SK-N-SH treated with all-trans-retinoic acid at 6 μM for 48 hours (cell line): ENCODE measurements at regions not wholly inside any gene's neighbourhood (a gene's known extent, or its start where the extent isn't known, plus 50 kb on each side); places are given as distances from the start of the nearest gene placed in this dataset.

Experiments
- ATAC-seq: fragments of 200-7000 bp; cut with Tn5 transposase; 3 replicates; pipeline ENCODE4 v1.9.1; 2020; ENCODE audit warnings: mild to moderate bottlenecking, moderate library complexity
- ARNTL ChIP-seq: fragments of 450-650 bp; formaldehyde crosslinking; IDR thresholded peaks from 2 replicates; pipeline ENCODE4 v1.5.0; 2020; ENCODE audit warnings: low read depth, mild to moderate bottlenecking, moderate library complexity, borderline replicate concordance
- BACH2 ChIP-seq: fragments of 250-450 bp; sonication (Bioruptor Pico); IDR thresholded peaks from 2 replicates; pipeline ENCODE4 v1.9.0; 2021; ENCODE audit warnings: mild to moderate bottlenecking, borderline replicate concordance
- CSRNP3 ChIP-seq: fragments of 250-450 bp; sonication (Bioruptor Pico); IDR thresholded peaks from 2 replicates; pipeline ENCODE4 v1.5.1; 2021; ENCODE audit warnings: mild to moderate bottlenecking, moderate library complexity
- GLIS3 ChIP-seq: fragments of 250-450 bp; sonication (Bioruptor Pico); IDR thresholded peaks from 2 replicates; pipeline ENCODE4 v1.5.0; 2020; ENCODE audit warnings: mild to moderate bottlenecking, moderate library complexity
- OSR1 ChIP-seq: fragments of 250-450 bp; sonication (Bioruptor Pico); IDR thresholded peaks from 2 replicates; pipeline ENCODE4 v1.8.0; 2022; ENCODE audit warnings: moderate library complexity, mild to moderate bottlenecking, inconsistent platforms
- PATZ1 ChIP-seq: fragments of 250-450 bp; sonication (Bioruptor Pico); IDR thresholded peaks from 2 replicates; pipeline ENCODE4 v1.8.0; 2020; ENCODE audit warnings: mild to moderate bottlenecking, moderate library complexity, borderline replicate concordance
- POU6F1 ChIP-seq: fragments of 250-450 bp; sonication (Bioruptor Pico); IDR thresholded peaks from 2 replicates; pipeline ENCODE4 v1.8.0; 2021; ENCODE audit warnings: low read depth, mild to moderate bottlenecking, moderate library complexity, borderline replicate concordance
- RARB ChIP-seq: fragments of 250-450 bp; sonication (Bioruptor Pico); IDR thresholded peaks from 2 replicates; pipeline ENCODE4 v1.8.0; 2021; ENCODE audit warnings: mild to moderate bottlenecking, moderate library complexity
- SNAI2 ChIP-seq: fragments of 250-450 bp; sonication (Bioruptor Pico); IDR thresholded peaks from 2 replicates; pipeline ENCODE4 v1.5.0; 2020; ENCODE audit warnings: mild to moderate bottlenecking, moderate library complexity
- TCF4 ChIP-seq: fragments of 250-450 bp; sonication (Bioruptor Pico); IDR thresholded peaks from 2 replicates; pipeline ENCODE4 v1.8.0; 2021; ENCODE audit warnings: mild to moderate bottlenecking, moderate library complexity, borderline replicate concordance
- TOX ChIP-seq: fragments of 250-450 bp; sonication (Bioruptor Pico); IDR thresholded peaks from 2 replicates; pipeline ENCODE4 v1.8.0; 2021; ENCODE audit warnings: mild to moderate bottlenecking, moderate library complexity, borderline replicate concordance
- TSHZ2 ChIP-seq: fragments of 250-450 bp; sonication (Bioruptor Pico); IDR thresholded peaks from 2 replicates; pipeline ENCODE4 v1.5.0; 2020; ENCODE audit warnings: mild to moderate bottlenecking, moderate library complexity
- ZC3H10 ChIP-seq: fragments of 250-450 bp; sonication (Bioruptor Pico); IDR thresholded peaks from 2 replicates; pipeline ENCODE4 v1.5.1; 2021; ENCODE audit warnings: mild to moderate bottlenecking, moderate library complexity
- ZFP3 ChIP-seq: fragments of 250-450 bp; sonication (Bioruptor Pico); IDR thresholded peaks from 2 replicates; pipeline ENCODE4 v1.5.0; 2020; ENCODE audit warnings: mild to moderate bottlenecking, moderate library complexity
- ZFP30 ChIP-seq: fragments of 450-650 bp; formaldehyde crosslinking; IDR thresholded peaks from 2 replicates; pipeline ENCODE4 v1.5.0; 2022; ENCODE audit warnings: mild to moderate bottlenecking, moderate library complexity
- ZNF565 ChIP-seq: fragments of 450-650 bp; formaldehyde crosslinking; conservative IDR thresholded peaks from 2 replicates; pipeline ENCODE4 v1.5.0; 2020; ENCODE audit warnings: low read depth, mild to moderate bottlenecking, moderate library complexity
- ZNF70 ChIP-seq: fragments of 450-650 bp; formaldehyde crosslinking; IDR thresholded peaks from 2 replicates; pipeline ENCODE4 v1.5.0; 2020; ENCODE audit warnings: mild to moderate bottlenecking, moderate library complexity
- ZNF8 ChIP-seq: fragments of 450-650 bp; formaldehyde crosslinking; IDR thresholded peaks from 2 replicates; pipeline ENCODE4 v1.5.0; 2020; ENCODE audit warnings: mild to moderate bottlenecking, moderate library complexity

GRCh38 chr12:97640826-97641225 is 178.2 kb downstream of the RMST start:
- TF ChIP-seq ZNF70 (CRISPR knock-in tag) (no peak), ZNF565 (CRISPR knock-in tag) (no peak), ZC3H10 (CRISPR knock-in tag) (no peak), RARB (no peak), ZFP30 (CRISPR knock-in tag) (no peak), POU6F1 (no peak), CSRNP3 (CRISPR knock-in tag) (no peak), TOX (no peak), SNAI2 (CRISPR knock-in tag) (no peak), ZFP3 (CRISPR knock-in tag) (no peak)
- ATAC-seq: no peak

GRCh38 chr12:97642911-97643310 is 180.3 kb downstream of the RMST start:
- TF ChIP-seq OSR1 (CRISPR knock-in tag): no peak
- TF ChIP-seq ZC3H10 (CRISPR knock-in tag): no peak
- no peak for TF ChIP-seq ZNF8 (CRISPR knock-in tag)
- TF ChIP-seq BACH2 (CRISPR knock-in tag): no peak
- no peak for TF ChIP-seq ZNF70 (CRISPR knock-in tag)
- ATAC-seq: no peak

GRCh38 chr12:97643924-97644323 is 181.3 kb downstream of the RMST start:
- no peak for TF ChIP-seq ZNF565 (CRISPR knock-in tag)
- TF ChIP-seq ZNF70 (CRISPR knock-in tag): no peak
- TF ChIP-seq TCF4 (CRISPR knock-in tag): no peak
- no peak for TF ChIP-seq ZC3H10 (CRISPR knock-in tag)
- TF ChIP-seq TOX: no peak
- no peak for TF ChIP-seq ARNTL (CRISPR knock-in tag)
- no peak for TF ChIP-seq POU6F1
- no peak for TF ChIP-seq ZFP3 (CRISPR knock-in tag)
- TF ChIP-seq PATZ1 (CRISPR knock-in tag): no peak
- no peak for TF ChIP-seq CSRNP3 (CRISPR knock-in tag)
- TF ChIP-seq GLIS3 (CRISPR knock-in tag): no peak
- TF ChIP-seq TSHZ2 (CRISPR knock-in tag): no peak
- TF ChIP-seq, all 23 proteins: peak for 0
- ATAC-seq: no peak
